GM23248 (cell line): ENCODE measurements at regions not wholly inside any gene's neighbourhood (a gene's known extent, or its start where the extent isn't known, plus 50 kb on each side); places are given as distances from the start of the nearest gene placed in this dataset.

Experiments
- EZH2 ChIP-seq: fragments of 200-600 bp; sonication (generic); IDR thresholded peaks from 2 replicates; pipeline ENCODE4 v1.6.1; 2018; ENCODE audit warnings: antibody characterized with exemption, mild to moderate bottlenecking; ENCODE audit not compliant: insufficient read depth, poor library complexity, severe bottlenecking
- EZH2phosphoT487 ChIP-seq: fragments of 200-600 bp; sonication (generic); IDR thresholded peaks from 2 replicates; pipeline ENCODE4 v1.6.1; 2018; ENCODE audit warnings: antibody characterized with exemption, moderate library complexity, mild to moderate bottlenecking, low read depth; ENCODE audit not compliant: insufficient read depth

GRCh38 chr11:128367573-128367972 is 219.8 kb downstream of the ETS1 start:
- TF ChIP-seq EZH2phosphoT487, result no peak
- TF ChIP-seq EZH2, result no peak
